GM21737 (cell line): ENCODE measurements at regions not wholly inside any gene's neighbourhood (a gene's known extent, or its start where the extent isn't known, plus 50 kb on each side); places are given as distances from the start of the nearest gene placed in this dataset.
"Not testable (repeated sequence)": the region's sequence is repeated elsewhere in the genome, so short reads cannot be mapped to it uniquely, and the experiment has no call there.

Source experiments
- ATAC-seq: cut with Tn5 transposase; IDR thresholded peaks from one replicate; pipeline ENCODE4 v1.9.1; 2021; ENCODE audit warnings: mild to moderate bottlenecking, moderate library complexity; ENCODE audit not compliant: unreplicated experiment

- ATAC-seq = no peak
Measured at GRCh38 chr19:29060813-29061364, 152.1 kb downstream of the UQCRFS1 start.

GRCh38 chr19:29056535-29056934 is 156.4 kb downstream of the UQCRFS1 start:
- no peak for ATAC-seq

DNA sequence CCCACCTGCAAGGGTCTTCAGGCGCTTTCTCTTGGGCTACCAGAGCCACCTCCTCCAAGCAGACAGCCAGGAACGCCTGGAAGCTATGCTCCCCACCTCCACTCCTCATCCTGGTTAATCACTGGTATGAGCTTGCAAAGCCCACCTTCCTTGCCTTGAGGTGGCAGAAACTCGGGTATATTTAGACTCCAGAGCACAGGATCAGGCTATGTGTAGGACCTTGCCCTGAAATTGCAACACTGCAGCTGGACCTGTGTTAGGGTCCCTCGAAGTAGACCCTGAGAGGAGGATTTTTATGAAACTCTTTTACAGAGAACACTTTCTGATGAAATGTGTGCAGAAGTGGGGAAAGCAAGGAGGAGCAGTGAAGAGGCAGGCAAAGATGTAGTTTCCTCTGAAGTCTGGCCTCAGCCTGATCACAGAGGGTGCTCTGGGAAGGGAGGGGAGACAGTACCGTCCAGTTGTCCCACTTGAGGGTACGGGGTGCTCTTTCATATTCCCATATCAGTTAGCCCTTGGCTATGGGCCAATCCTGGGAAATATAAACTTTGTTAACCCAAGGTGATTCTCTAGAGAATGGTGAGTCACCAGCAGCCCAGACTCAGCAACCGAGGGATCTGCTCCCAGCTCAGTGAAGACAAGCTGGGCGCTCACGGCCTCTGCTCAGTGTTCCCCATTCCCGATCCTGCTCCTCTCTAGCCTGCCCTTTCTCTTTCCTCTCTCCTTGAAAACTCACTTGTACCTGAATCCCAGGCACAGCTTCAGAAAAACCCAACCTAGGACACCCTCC is 157.9 kb downstream of the UQCRFS1 start:
- ATAC-seq = no peak

DNA sequence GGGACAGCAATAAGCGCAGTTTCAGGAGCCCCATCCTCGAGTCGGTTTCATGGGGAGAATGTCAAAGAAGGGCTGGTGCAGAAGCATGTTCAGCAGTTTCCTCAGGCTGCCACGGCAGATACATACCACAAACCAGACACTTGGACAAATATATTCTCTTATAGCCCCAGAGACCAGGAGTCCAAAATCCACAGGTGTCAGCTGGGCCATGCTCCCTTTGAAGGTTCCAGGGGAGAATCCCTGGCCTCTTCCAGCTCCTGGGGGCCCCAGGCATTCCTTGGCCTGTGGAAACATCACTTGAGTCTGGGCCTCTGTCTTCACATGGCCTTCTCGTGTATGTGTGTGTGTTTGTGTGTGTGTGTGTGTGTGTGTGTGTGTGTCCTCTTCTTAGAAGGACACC is 164.1 kb downstream of the UQCRFS1 start:
- no peak for ATAC-seq

- ATAC-seq = no peak
Measured at GRCh38 chr19:29045679-29046254, 167.2 kb downstream of the UQCRFS1 start.

- ATAC-seq = no peak
Measured at GRCh38 chr19:29044037-29044436, 168.9 kb downstream of the UQCRFS1 start.

DNA sequence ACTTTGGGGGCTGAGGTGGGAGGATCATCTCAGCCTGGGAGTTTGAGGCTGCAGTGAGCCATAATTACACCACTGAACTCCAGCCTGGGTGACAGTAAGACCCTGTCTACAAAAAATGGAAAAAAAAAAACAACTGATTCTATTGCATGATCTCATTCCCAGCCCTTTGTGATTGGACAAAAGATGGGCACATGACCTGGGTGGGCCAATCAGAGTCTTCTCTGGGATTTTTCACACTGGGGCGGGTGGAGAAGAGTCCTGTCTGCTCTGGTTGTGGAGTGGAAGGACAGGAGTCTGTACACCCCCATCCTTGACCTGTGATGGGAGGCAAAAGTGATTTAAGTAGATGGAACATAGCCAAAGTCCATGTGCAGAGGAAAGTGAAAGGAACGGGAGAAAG is 170.5 kb downstream of the UQCRFS1 start:
- ATAC-seq = no peak

DNA sequence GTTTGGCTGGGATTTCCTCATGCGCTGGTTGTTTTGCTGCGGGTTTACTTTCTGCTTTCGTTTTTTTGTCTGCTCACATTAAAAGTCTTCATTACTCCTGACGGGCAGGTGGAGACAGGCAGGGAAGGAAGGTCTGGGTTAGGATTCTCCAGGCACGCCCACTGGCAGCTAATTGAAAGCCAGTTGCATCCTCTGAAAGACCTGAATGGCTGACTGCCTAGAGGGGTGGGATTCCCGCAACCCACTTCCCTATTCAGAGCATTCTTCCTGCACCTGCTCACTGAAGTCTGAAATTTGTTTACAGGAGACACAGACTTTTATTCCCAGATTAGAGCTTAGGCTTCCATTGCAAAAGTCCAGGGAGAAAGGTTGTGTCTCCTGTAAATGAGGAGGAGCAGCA is 172.0 kb downstream of the UQCRFS1 start:
- no peak for ATAC-seq

DNA sequence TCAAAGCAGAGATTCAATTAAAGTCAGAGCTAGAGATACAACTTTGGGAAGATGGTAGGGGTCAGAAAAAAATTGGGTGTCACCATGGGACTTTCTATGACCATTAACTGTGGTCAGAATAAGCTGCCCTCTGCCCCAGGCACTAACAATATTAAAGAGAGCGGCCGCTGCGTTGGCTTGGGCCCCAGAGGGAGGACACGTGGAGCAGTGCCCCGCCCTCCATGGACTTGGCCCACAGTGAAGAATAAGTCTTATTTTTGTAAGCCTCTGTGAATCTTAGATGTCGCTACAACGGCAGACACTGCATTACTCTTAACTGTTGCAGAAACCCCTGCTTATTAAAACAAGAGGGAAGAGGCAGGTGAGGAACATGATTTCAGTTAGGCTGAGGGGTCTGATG is 172.7 kb downstream of the UQCRFS1 start:
- no peak for ATAC-seq

GRCh38 chr19:29039036-29039435 is 173.9 kb downstream of the UQCRFS1 start:
- ATAC-seq = not testable (repeated sequence)

DNA sequence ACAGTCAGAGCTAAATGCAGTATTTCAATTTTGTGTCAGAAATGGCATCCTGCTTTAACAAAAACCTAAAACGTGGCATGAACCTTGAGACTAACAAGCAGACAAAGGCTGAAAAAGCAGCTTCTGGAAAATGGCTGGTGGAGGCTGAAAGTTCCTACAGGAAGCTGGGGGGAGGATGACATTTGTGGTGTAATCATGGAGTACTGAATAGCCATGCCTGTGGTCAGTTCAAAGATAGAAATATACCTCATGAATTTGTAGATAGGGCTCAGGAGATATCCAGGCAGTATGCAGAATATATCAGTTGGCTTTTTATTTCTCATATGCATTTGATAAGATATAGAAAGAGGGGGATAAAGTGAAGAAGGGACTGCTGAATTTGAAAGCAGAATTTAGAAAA is 181.7 kb downstream of the UQCRFS1 start:
- no peak for ATAC-seq

GRCh38 chr19:29029268-29029958 is 183.5 kb downstream of the UQCRFS1 start:
- ATAC-seq = no peak

DNA sequence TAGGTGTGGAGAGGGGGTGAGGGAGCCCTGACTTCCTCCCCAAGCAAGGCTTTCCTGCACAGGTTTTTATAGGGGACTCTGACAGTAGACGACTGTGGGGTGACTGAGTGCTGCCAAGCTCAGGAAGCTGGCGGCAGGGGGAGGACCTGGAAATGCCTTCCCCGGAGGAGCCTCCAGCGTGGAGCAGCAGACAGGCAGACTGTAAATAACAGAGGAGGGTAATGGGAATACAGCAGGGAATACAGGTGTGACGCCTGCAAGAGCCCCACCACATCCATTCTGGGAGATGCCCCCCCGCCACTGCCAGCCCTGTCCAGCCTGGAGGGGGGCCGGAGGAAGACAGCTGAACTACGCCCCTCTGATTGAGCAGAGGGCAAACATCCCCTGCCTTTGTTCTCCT is 190.4 kb downstream of the UQCRFS1 start:
- ATAC-seq = no peak

DNA sequence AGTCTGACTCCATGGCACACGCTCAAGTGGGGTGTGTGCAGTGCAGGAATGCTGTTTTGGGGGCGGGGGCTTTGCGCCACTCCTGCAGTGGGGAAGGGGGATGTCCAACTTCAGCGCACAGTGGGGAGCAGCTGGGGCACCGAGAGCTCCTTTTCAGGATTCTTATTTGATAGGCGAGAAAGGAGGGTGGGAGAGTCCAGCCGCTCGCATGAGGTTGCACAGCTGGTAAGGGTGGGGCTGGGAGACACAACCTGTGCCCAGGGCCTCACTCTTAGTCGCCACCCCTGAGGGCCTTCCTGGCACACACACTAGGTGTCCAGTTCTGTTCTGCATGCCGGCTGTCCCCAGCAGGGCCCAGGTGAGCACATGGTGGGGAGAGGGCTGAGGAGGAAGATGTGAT is 190.8 kb downstream of the UQCRFS1 start:
- ATAC-seq = no peak

DNA sequence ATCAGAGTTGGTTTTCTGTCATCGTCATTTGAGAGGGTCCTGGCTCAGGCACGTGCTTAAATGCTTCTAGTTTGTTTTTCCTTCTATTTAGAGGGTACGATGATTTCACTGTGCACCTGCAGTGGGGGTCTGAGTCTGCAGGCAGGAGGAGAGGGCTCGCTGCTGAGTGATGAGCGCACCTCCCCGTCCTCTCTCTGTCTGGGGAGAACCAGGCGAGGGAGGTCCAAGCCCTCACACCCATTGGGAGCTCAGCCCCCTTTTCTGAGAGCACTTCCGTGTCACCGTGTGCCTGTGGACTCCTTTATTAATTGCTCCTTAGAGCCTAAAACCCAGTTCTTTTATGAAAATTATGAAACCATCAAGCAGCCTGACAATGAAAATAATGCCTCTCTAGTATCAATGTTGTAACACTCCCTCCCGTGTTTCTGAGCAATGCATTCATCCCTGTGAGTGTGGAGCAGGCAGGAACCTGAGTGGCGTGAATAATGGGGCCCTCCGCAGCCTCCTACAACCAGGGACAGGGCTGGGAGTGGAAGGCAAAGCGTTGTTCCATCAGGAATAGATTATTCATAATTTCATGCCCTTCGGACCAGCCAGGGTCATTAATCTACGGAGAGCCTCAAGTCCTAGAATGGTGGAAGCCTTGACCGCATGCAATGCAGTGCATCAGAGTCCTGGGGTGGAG is 191.6 kb downstream of the UQCRFS1 start:
- ATAC-seq = no peak

- no peak for ATAC-seq
Measured at GRCh38 chr19:29019403-29019802, 193.5 kb downstream of the UQCRFS1 start.

- no peak for ATAC-seq
Measured at GRCh38 chr19:29018542-29018941, 194.4 kb downstream of the UQCRFS1 start.

- no peak for ATAC-seq
Measured at GRCh38 chr19:29017788-29018187, 195.2 kb downstream of the UQCRFS1 start.

DNA sequence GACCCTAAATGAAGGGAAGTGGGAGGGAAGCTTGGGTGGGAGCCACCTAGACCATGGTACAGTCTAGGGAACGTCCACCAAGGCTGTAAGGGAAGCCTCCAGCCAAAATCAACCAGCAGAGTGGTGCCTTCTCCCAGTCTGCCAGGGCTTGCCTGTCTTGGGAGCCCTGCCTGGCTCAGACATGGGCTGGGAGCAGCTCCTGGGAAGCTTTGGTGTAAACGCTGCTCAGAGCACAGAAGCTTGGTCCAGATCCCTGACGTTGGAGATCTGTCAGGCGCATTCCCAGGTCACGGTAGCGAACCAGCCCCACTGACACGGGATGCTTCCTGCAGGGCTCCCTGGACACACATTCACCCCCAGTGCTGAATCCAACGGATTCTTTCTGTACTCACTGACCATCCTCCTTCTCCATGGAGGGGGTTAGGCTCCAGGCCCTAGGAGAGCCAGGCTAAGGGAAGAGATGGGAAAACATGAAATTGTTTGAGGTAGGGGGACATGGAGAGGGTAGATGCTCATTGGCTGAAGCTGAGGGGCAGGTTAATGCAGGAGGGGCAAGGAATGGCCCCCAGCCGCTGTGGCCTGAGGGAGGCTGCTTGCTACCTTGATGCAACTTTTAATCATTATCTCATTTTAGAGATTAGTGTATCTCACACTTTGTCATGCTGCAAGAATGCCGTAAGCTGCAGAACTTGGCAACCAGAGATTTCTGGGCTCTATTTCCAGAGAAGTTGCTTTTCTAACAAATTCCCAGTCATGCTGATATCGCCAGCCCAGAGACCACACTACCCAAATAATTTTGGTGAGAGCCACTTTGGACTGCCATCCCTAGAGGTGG is 195.8 kb downstream of the UQCRFS1 start:
- no peak for ATAC-seq

GRCh38 chr19:29016353-29016752 is 196.6 kb downstream of the UQCRFS1 start:
- ATAC-seq = no peak
